Neural cell (in vitro differentiated cells): ENCODE measurements at regions not wholly inside any gene's neighbourhood (a gene's known extent, or its start where the extent isn't known, plus 50 kb on each side); places are given as distances from the start of the nearest gene placed in this dataset.

Experiments used
- H2AFZ ChIP-seq: fragments of 200-600, 300-800 bp; sonication (generic), shearing (Covaris generic); 2 replicates; pipeline ENCODE4 v1.6.0; 2014; ENCODE audit warnings: low read depth, mild to moderate bottlenecking, antibody characterized with exemption, low read length, moderate library complexity
- H3F3A ChIP-seq: fragments of 200-600 bp; shearing (Covaris generic); 2 replicates; pipeline ENCODE4 v1.6.1; 2016; ENCODE audit warnings: mild to moderate bottlenecking, moderate library complexity, mixed read lengths, antibody characterized with exemption, low read length; ENCODE audit not compliant: insufficient read depth, poor library complexity, severe bottlenecking
- H3K27ac ChIP-seq: fragments of 200-600, 300-800 bp; sonication (generic), shearing (Covaris generic); 2 replicates; pipeline ENCODE4 v1.5.1; 2014; ENCODE audit warnings: mild to moderate bottlenecking, low read length, moderate library complexity
- H3K27me3 ChIP-seq: fragments of 300-800, 200-600 bp; sonication (generic), shearing (Covaris generic); 2 replicates; pipeline ENCODE4 v1.6.0; 2014; ENCODE audit warnings: mild to moderate bottlenecking, low read depth, low read length, moderate library complexity; ENCODE audit not compliant: insufficient read depth
- H3K36me3 ChIP-seq: fragments of 300-800, 200-600 bp; sonication (generic), shearing (Covaris generic); 2 replicates; pipeline ENCODE4 v1.5.1; 2014; ENCODE audit warnings: mild to moderate bottlenecking, antibody characterized with exemption, low read length, moderate library complexity; ENCODE audit not compliant: insufficient read depth
- H3K4me2 ChIP-seq: fragments of 300-800, 200-600 bp; sonication (generic), shearing (Covaris generic); 2 replicates; pipeline ENCODE4 v1.6.0; 2014; ENCODE audit warnings: mild to moderate bottlenecking, low read length
- H3K4me3 ChIP-seq: fragments of 300-800, 200-600 bp; sonication (generic), shearing (Covaris generic); 2 replicates; pipeline ENCODE4 v1.5.1; 2014; ENCODE audit warnings: mild to moderate bottlenecking, low read length, moderate library complexity
- H3K79me2 ChIP-seq: fragments of 200-600 bp; shearing (Covaris generic); replicated peaks from 2 replicates; pipeline ENCODE4 v1.6.0; 2014; ENCODE audit warnings: mild to moderate bottlenecking, low read length, moderate library complexity; ENCODE audit not compliant: insufficient read depth
- H3K9ac ChIP-seq: fragments of 300-800, 200-600 bp; sonication (generic), shearing (Covaris generic); 2 replicates; pipeline ENCODE4 v1.6.1; 2016; ENCODE audit warnings: mild to moderate bottlenecking, low read length, mixed read lengths
- H3K9me2 ChIP-seq: fragments of 200-600 bp; shearing (Covaris generic); 2 replicates; pipeline ENCODE4 v1.6.1; 2016; ENCODE audit warnings: mild to moderate bottlenecking, low read length, mixed read lengths; ENCODE audit not compliant: insufficient read depth
- H3K9me3 ChIP-seq: fragments of 200-600, 300-800 bp; sonication (generic), shearing (Covaris generic); 2 replicates; pipeline ENCODE4 v1.6.1; 2016; ENCODE audit warnings: mild to moderate bottlenecking, mixed run types, low read length, moderate library complexity, mixed read lengths
- H4K20me1 ChIP-seq: fragments of 200-600 bp; shearing (Covaris generic); 2 replicates; pipeline ENCODE4 v1.6.1; 2016; ENCODE audit warnings: mild to moderate bottlenecking, mixed run types; ENCODE audit not compliant: insufficient read depth
- CTCF ChIP-seq: fragments of 450-650 bp; IDR thresholded peaks from 2 replicates; pipeline ENCODE4 v1.5.1; 2014; ENCODE audit warnings: antibody characterized with exemption, mild to moderate bottlenecking, moderate library complexity; ENCODE audit not compliant: poor library complexity, severe bottlenecking
- EP300 ChIP-seq: fragments of 450-650 bp; conservative IDR thresholded peaks from 2 replicates; pipeline ENCODE4 v1.6.1; 2014; ENCODE audit warnings: antibody characterized with exemption, mild to moderate bottlenecking, moderate library complexity; ENCODE audit not compliant: poor library complexity, severe bottlenecking
- EZH2 ChIP-seq: fragments of 200-600, 300-800 bp; shearing (Covaris generic), sonication (generic); IDR thresholded peaks from 2 replicates; pipeline ENCODE4 v1.6.1; 2014; ENCODE audit warnings: antibody characterized with exemption, low read length, borderline replicate concordance, mild to moderate bottlenecking; ENCODE audit not compliant: insufficient read depth, poor library complexity, severe bottlenecking
- MXI1 ChIP-seq: fragments of 450-650 bp; conservative IDR thresholded peaks from 2 replicates; pipeline ENCODE4 v1.6.1; 2014; ENCODE audit warnings: antibody characterized with exemption, mild to moderate bottlenecking; ENCODE audit not compliant: poor library complexity, severe bottlenecking
- POLR2AphosphoS5 ChIP-seq: IDR thresholded peaks from 2 replicates; pipeline ENCODE4 v1.6.1; 2012
- RAD21 ChIP-seq: fragments of 450-650 bp; conservative IDR thresholded peaks from 2 replicates; pipeline ENCODE4 v1.6.1; 2014; ENCODE audit warnings: antibody characterized with exemption, mild to moderate bottlenecking, moderate library complexity
- REST ChIP-seq: IDR thresholded peaks from 2 replicates; pipeline ENCODE4 v1.6.1; 2012; ENCODE audit warnings: borderline replicate concordance
- SMC3 ChIP-seq: fragments of 450-650 bp; conservative IDR thresholded peaks from 2 replicates; pipeline ENCODE4 v1.6.1; 2014; ENCODE audit warnings: antibody characterized with exemption, mild to moderate bottlenecking, moderate library complexity; ENCODE audit not compliant: poor library complexity
- TAF1 ChIP-seq: IDR thresholded peaks from 2 replicates; pipeline ENCODE4 v1.6.1; 2012; ENCODE audit warnings: low read depth

- Histone ChIP-seq H3K27me3 (no peaks in the 10 kb centered on the region), H3K36me3 (no peaks in the 10 kb centered on the region), H3K79me2 (no peaks in the 10 kb centered on the region), H4K20me1 (no peaks in the 10 kb centered on the region), H2AFZ (no peak overlapping the region), H3K4me2 (no peak overlapping the region), H3K4me3 (no peak overlapping the region), H3K9me2 (no peaks in the 10 kb centered on the region), H3K9ac (no peak overlapping the region), H3F3A (no peaks in the 10 kb centered on the region), H3K27ac (no peak overlapping the region), H3K9me3 (no peaks in the 10 kb centered on the region)
- no peak for TF ChIP-seq REST
- no peak for TF ChIP-seq EP300
Observed at GRCh38 chr18:39599251-39599650, 2033.7 kb upstream of the CELF4 start.

GRCh38 chr18:39596891-39597290 lies 2031.3 kb upstream of the CELF4 start:
- Histone ChIP-seq H3K9me2 (no peaks in the 10 kb centered on the region), H3K4me2 (no peak overlapping the region)

More at GRCh38 chr18:39596891-39597290, 2031.3 kb upstream of the CELF4 start:
- no peak overlapping the region for H2AFZ ChIP-seq
- no peaks in the 10 kb centered on the region for H4K20me1 ChIP-seq
- H3K27me3 ChIP-seq: no peaks in the 10 kb centered on the region
- H3K9ac ChIP-seq: no peak overlapping the region
- H3K4me3 ChIP-seq: no peak overlapping the region
- no peak overlapping the region for H3K27ac ChIP-seq
- H3F3A ChIP-seq: no peaks in the 10 kb centered on the region
- H3K9me3 ChIP-seq: no peaks in the 10 kb centered on the region
- H3K79me2 ChIP-seq: no peaks in the 10 kb centered on the region
- H3K36me3 ChIP-seq: no peaks in the 10 kb centered on the region
- no peak for TF ChIP-seq POLR2AphosphoS5
- TF ChIP-seq RAD21: no peak
- no peak for TF ChIP-seq EP300
- no peak for TF ChIP-seq EZH2
- TF ChIP-seq SMC3: no peak
- TF ChIP-seq REST: no peak
- no peak for TF ChIP-seq CTCF
- no peak for TF ChIP-seq MXI1
- TF ChIP-seq TAF1: no peak
